ENCODE measurements at regions not wholly inside any gene's neighbourhood (a gene's known extent, or its start where the extent isn't known, plus 50 kb on each side); places are given as distances from the start of the nearest gene placed in this dataset.

GRCh38 chr13:90502153-90502552 lies 845.3 kb upstream of the MIR17HG start:
- Histone ChIP-seq H3K27me3 (ENCODE audit: insufficient read depth, low read depth) (no peaks in the 10 kb centered on the region), H3F3A (ENCODE audit: insufficient read depth, low read depth) (no peaks in the 10 kb centered on the region), H3K4me1 (replicated peaks; ENCODE audit: insufficient read depth) (no peaks in the 10 kb centered on the region), H3K79me2 (ENCODE audit: low read depth) (no peaks in the 10 kb centered on the region), H3K27ac (no peak overlapping the region), H3K9me3 (ENCODE audit: insufficient read depth, low read depth) (no peaks in the 10 kb centered on the region), H2AFZ (no peak overlapping the region), H4K20me1 (ENCODE audit: insufficient read depth) (peaks cover 2% of the 10 kb centered on the region; the same call in 1 of the 2 replicates), H3K9me2 (ENCODE audit: insufficient read depth) (no peaks in the 10 kb centered on the region), H3K36me3 (ENCODE audit: low read depth) (no peaks in the 10 kb centered on the region), H3K4me3 (no peak overlapping the region), H3K4me2 (no peak overlapping the region)
- no TSS peak for BruUV-seq (replicated peaks)
- no peak for TF ChIP-seq EZH2 (IDR thresholded peaks at IDR 0.05; ENCODE audit: low read depth)
- TF ChIP-seq CTCF (conservative IDR thresholded peaks at IDR 0.05) = no peak
- ChIA-PET POLR2A (ENCODE audit: unreplicated experiment) (no interaction called here), CTCF (no interaction called here)
- DNase-seq = no peak
- intact Hi-C loops (cut with micrococcal nuclease; ENCODE audit: unreplicated experiment) = loop anchor here (5.0 kb wide), 1 partner anchor 365 kb away; no protein-coding TSS in a partner anchor

GRCh38 chr13:90502762-90503161 lies 844.7 kb upstream of the MIR17HG start:
- H3K4me3 ChIP-seq = no peak overlapping the region
- TF ChIP-seq EZH2 (IDR thresholded peaks at IDR 0.05; ENCODE audit: low read depth) (no peak), CTCF (conservative IDR thresholded peaks at IDR 0.05) (no peak)
- no peaks in the 10 kb centered on the region for H3K9me3 ChIP-seq (ENCODE audit: insufficient read depth, low read depth)
- H3K9me2 ChIP-seq (ENCODE audit: insufficient read depth) = no peaks in the 10 kb centered on the region
- H4K20me1 ChIP-seq (ENCODE audit: insufficient read depth) = peaks cover 2% of the 10 kb centered on the region; the same call in 1 of the 2 replicates
- CTCF ChIA-PET = no interaction called here
- no peaks in the 10 kb centered on the region for H3K79me2 ChIP-seq (ENCODE audit: low read depth)
- no peak overlapping the region for H2AFZ ChIP-seq
- H3K27me3 ChIP-seq (ENCODE audit: insufficient read depth, low read depth) = no peaks in the 10 kb centered on the region
- intact Hi-C loops (cut with micrococcal nuclease; ENCODE audit: unreplicated experiment) = loop anchor here (5.0 kb wide), 1 partner anchor 365 kb away; no protein-coding TSS in a partner anchor
- H3K27ac ChIP-seq = no peak overlapping the region
- H3K36me3 ChIP-seq (ENCODE audit: low read depth) = no peaks in the 10 kb centered on the region
- H3K4me1 ChIP-seq (replicated peaks; ENCODE audit: insufficient read depth) = no peaks in the 10 kb centered on the region
- no peak for DNase-seq
- POLR2A ChIA-PET (ENCODE audit: unreplicated experiment) = no interaction called here
- H3K4me2 ChIP-seq = no peak overlapping the region
- H3F3A ChIP-seq (ENCODE audit: insufficient read depth, low read depth) = no peaks in the 10 kb centered on the region
- BruUV-seq (replicated peaks) = no TSS peak

- no peak for TF ChIP-seq EZH2 (IDR thresholded peaks at IDR 0.05; ENCODE audit: low read depth)
- TF ChIP-seq CTCF (conservative IDR thresholded peaks at IDR 0.05) = no peak
- Histone ChIP-seq H3K27me3 (ENCODE audit: insufficient read depth, low read depth) (no peaks in the 10 kb centered on the region), H3K36me3 (ENCODE audit: low read depth) (no peaks in the 10 kb centered on the region), H2AFZ (no peak overlapping the region), H3K9me3 (ENCODE audit: insufficient read depth, low read depth) (no peaks in the 10 kb centered on the region), H3F3A (ENCODE audit: insufficient read depth, low read depth) (no peaks in the 10 kb centered on the region), H4K20me1 (ENCODE audit: insufficient read depth) (peaks cover 2% of the 10 kb centered on the region; the same call in 1 of the 2 replicates), H3K27ac (no peak overlapping the region), H3K4me1 (replicated peaks; ENCODE audit: insufficient read depth) (no peaks in the 10 kb centered on the region), H3K4me2 (no peak overlapping the region), H3K79me2 (ENCODE audit: low read depth) (no peaks in the 10 kb centered on the region), H3K9me2 (ENCODE audit: insufficient read depth) (no peaks in the 10 kb centered on the region; the same call in 1 of the 2 replicates), H3K4me3 (no peak overlapping the region)
- ChIA-PET CTCF (no interaction called here), POLR2A (ENCODE audit: unreplicated experiment) (no interaction called here)
- no peak for DNase-seq
- intact Hi-C loops (cut with micrococcal nuclease; ENCODE audit: unreplicated experiment) = no loop called here
- no TSS peak for BruUV-seq (replicated peaks)
These were observed 837.2 kb upstream of the MIR17HG start for GRCh38 chr13:90510319-90510718.
